ENCODE measurements at regions not wholly inside any gene's neighbourhood (a gene's known extent, or its start where the extent isn't known, plus 50 kb on each side); places are given as distances from the start of the nearest gene placed in this dataset.
"Not testable (repeated sequence)": the region's sequence is repeated elsewhere in the genome, so short reads cannot be mapped to it uniquely, and the experiment has no call there.

DNA sequence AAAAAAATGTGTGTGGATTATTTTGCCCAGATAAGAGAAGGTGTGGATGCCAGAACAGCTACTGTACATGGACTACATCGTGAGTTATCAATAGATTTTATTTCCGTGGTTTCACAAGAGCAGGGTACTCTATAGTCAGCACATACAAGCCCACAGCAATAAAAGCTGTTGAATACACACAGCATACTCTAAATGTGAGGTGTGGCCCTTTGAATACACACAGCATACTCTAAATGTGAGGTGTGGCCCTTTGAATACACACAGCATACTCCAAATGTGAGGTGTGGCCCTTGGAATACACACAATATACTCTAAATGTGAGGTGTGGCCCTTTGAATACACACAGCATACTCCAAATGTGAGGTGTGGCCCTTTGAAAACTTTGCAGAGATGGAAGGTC, 287.4 kb upstream of the ADARB2 start:
- DNase-seq (ENCODE audit: low spot score); H3K4me1 Mint-ChIP-seq; H3K9me3 Mint-ChIP-seq; POLR2A ChIA-PET; H3K27ac Mint-ChIP-seq; H3K4me3 Mint-ChIP-seq; H3K36me3 Mint-ChIP-seq; CTCF ChIA-PET; ATAC-seq: not testable (repeated sequence)
- peaks cover 10% of the 10 kb centered on the region for H3K27me3 Mint-ChIP-seq (ENCODE audit: low read depth)

DNA sequence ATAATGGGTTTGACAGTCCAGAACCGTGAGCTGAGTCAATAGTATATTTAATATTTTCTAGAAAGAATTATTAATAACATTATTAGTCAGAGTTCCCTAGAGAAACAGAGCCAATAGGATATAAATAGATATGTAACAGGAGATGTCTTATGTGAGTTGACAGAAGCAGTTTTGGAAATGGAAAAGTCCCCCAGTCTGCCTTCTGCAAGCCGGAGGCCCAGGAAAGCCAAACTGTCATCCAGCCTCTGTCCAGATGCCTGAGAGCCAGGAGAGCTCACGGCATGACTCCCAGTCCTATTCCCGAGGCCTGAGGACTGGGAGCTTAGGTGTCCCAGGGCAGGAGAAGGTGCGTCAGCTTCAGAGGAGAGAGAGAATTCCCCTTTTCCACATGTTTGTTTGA, 286.4 kb upstream of the ADARB2 start:
- Mint-ChIP-seq H3K4me1 (no peaks in the 10 kb centered on the region), H3K36me3 (no peaks in the 10 kb centered on the region), H3K27me3 (ENCODE audit: low read depth) (peaks cover 12% of the 10 kb centered on the region), H3K9me3 (no peaks in the 10 kb centered on the region), H3K4me3 (no peak overlapping the region), H3K27ac (no peak overlapping the region)
- TF ChIP-seq HMGA2 (CRISPR knock-in tag; IDR thresholded peaks at IDR 0.05) (no peak), NR1H2 (CRISPR knock-in tag; IDR thresholded peaks at IDR 0.05) (no peak), ETV6 (CRISPR knock-in tag; IDR thresholded peaks at IDR 0.05) (no peak), TEAD4 (CRISPR knock-in tag; IDR thresholded peaks at IDR 0.05) (no peak)
- TF ChIP-seq, protein P1, sequence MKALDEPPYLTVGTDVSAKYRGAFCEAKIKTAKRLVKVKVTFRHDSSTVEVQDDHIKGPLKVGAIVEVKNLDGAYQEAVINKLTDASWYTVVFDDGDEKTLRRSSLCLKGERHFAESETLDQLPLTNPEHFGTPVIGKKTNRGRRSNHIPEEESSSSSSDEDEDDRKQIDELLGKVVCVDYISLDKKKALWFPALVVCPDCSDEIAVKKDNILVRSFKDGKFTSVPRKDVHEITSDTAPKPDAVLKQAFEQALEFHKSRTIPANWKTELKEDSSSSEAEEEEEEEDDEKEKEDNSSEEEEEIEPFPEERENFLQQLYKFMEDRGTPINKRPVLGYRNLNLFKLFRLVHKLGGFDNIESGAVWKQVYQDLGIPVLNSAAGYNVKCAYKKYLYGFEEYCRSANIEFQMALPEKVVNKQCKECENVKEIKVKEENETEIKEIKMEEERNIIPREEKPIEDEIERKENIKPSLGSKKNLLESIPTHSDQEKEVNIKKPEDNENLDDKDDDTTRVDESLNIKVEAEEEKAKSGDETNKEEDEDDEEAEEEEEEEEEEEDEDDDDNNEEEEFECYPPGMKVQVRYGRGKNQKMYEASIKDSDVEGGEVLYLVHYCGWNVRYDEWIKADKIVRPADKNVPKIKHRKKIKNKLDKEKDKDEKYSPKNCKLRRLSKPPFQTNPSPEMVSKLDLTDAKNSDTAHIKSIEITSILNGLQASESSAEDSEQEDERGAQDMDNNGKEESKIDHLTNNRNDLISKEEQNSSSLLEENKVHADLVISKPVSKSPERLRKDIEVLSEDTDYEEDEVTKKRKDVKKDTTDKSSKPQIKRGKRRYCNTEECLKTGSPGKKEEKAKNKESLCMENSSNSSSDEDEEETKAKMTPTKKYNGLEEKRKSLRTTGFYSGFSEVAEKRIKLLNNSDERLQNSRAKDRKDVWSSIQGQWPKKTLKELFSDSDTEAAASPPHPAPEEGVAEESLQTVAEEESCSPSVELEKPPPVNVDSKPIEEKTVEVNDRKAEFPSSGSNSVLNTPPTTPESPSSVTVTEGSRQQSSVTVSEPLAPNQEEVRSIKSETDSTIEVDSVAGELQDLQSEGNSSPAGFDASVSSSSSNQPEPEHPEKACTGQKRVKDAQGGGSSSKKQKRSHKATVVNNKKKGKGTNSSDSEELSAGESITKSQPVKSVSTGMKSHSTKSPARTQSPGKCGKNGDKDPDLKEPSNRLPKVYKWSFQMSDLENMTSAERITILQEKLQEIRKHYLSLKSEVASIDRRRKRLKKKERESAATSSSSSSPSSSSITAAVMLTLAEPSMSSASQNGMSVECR (CRISPR knock-in tag; IDR thresholded peaks at IDR 0.05; ENCODE audit: borderline replicate concordance) = no peak
- TF ChIP-seq, protein P2, sequence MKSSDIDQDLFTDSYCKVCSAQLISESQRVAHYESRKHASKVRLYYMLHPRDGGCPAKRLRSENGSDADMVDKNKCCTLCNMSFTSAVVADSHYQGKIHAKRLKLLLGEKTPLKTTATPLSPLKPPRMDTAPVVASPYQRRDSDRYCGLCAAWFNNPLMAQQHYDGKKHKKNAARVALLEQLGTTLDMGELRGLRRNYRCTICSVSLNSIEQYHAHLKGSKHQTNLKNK (CRISPR knock-in tag; IDR thresholded peaks at IDR 0.05) = no peak
- POLR2A ChIA-PET = no interaction called here
- CTCF ChIA-PET = no interaction called here
- DNase-seq (ENCODE audit: low spot score) = no peak
- no peak for ATAC-seq

DNA sequence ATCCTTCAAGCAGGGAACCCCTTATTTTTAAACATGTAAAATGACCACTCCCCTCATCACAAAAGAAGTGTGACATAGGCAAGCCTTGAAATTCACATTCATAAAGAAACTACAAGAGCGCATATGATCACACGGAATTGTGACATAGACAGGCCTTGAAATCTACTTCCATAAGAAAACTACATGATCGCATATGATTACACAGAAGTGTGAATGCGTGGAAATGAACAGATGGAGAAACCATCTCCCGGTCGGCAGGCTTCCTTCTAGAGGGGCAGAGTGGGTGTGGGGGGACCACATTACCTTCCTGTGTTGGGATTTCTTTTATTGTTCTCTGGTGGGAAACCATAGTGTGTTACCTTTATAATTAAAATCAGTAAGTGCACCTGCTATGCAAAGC, 285.1 kb upstream of the ADARB2 start:
- H3K36me3 Mint-ChIP-seq = no peaks in the 10 kb centered on the region
- POLR2A ChIA-PET = no interaction called here
- no peaks in the 10 kb centered on the region for H3K9me3 Mint-ChIP-seq
- CTCF ChIA-PET = no interaction called here
- no peak for TF ChIP-seq ZNF138 (CRISPR knock-in tag; conservative IDR thresholded peaks at IDR 0.05)
- TF ChIP-seq ZNF317 (CRISPR knock-in tag; IDR thresholded peaks at IDR 0.05; ENCODE audit: borderline replicate concordance, low read depth) = no peak
- no peak for TF ChIP-seq HMGA2 (CRISPR knock-in tag; IDR thresholded peaks at IDR 0.05)
- TF ChIP-seq, protein P3, sequence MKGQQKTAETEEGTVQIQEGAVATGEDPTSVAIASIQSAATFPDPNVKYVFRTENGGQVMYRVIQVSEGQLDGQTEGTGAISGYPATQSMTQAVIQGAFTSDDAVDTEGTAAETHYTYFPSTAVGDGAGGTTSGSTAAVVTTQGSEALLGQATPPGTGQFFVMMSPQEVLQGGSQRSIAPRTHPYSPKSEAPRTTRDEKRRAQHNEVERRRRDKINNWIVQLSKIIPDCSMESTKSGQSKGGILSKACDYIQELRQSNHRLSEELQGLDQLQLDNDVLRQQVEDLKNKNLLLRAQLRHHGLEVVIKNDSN (CRISPR knock-in tag; IDR thresholded peaks at IDR 0.05) = no peak
- ATAC-seq (no peak), DNase-seq (ENCODE audit: low spot score) (no peak)
- peaks cover 13% of the 10 kb centered on the region for H3K27me3 Mint-ChIP-seq (ENCODE audit: low read depth)
- H3K4me3 Mint-ChIP-seq = no peak overlapping the region
- no peak overlapping the region for H3K27ac Mint-ChIP-seq
- H3K4me1 Mint-ChIP-seq = no peaks in the 10 kb centered on the region

DNA sequence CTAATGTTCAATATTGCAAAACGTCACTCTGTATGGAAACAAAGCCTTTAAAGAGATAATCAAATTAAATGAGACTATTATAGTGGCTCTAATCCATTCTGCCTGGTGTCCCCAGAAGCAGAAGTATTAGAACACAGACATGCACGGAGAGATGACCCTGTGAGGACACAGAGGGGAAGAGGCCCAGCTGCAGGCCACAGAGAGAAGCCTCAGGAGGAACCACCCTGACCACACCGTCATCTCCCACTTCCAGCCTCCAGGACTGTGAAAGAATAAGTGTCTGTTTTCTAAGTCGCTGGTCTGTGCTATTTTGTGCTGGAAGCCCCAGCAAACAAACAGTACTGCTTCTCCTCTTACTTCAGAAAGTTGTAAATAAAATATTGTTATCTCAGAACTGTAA, 283.5 kb upstream of the ADARB2 start:
- ChIA-PET CTCF (no interaction called here), POLR2A (no interaction called here)
- H3K36me3 Mint-ChIP-seq = no peaks in the 10 kb centered on the region
- no peak for ATAC-seq
- H3K27ac Mint-ChIP-seq = no peak overlapping the region
- H3K4me3 Mint-ChIP-seq = no peak overlapping the region
- TF ChIP-seq, protein P4, sequence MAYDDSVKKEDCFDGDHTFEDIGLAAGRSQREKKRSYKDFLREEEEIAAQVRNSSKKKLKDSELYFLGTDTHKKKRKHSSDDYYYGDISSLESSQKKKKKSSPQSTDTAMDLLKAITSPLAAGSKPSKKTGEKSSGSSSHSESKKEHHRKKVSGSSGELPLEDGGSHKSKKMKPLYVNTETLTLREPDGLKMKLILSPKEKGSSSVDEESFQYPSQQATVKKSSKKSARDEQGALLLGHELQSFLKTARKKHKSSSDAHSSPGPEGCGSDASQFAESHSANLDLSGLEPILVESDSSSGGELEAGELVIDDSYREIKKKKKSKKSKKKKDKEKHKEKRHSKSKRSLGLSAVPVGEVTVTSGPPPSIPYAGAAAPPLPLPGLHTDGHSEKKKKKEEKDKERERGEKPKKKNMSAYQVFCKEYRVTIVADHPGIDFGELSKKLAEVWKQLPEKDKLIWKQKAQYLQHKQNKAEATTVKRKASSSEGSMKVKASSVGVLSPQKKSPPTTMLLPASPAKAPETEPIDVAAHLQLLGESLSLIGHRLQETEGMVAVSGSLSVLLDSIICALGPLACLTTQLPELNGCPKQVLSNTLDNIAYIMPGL (CRISPR knock-in tag; IDR thresholded peaks at IDR 0.05) = no peak
- no peak for TF ChIP-seq NFYB (CRISPR knock-in tag; conservative IDR thresholded peaks at IDR 0.05; ENCODE audit: low read depth)
- TF ChIP-seq, protein P5, sequence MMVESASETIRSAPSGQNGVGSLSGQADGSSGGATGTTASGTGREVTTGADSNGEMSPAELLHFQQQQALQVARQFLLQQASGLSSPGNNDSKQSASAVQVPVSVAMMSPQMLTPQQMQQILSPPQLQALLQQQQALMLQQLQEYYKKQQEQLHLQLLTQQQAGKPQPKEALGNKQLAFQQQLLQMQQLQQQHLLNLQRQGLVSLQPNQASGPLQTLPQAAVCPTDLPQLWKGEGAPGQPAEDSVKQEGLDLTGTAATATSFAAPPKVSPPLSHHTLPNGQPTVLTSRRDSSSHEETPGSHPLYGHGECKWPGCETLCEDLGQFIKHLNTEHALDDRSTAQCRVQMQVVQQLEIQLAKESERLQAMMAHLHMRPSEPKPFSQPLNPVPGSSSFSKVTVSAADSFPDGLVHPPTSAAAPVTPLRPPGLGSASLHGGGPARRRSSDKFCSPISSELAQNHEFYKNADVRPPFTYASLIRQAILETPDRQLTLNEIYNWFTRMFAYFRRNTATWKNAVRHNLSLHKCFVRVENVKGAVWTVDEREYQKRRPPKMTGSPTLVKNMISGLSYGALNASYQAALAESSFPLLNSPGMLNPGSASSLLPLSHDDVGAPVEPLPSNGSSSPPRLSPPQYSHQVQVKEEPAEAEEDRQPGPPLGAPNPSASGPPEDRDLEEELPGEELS (CRISPR knock-in tag; IDR thresholded peaks at IDR 0.05) = no peak
- no peaks in the 10 kb centered on the region for H3K4me1 Mint-ChIP-seq
- no peaks in the 10 kb centered on the region for H3K9me3 Mint-ChIP-seq
- peaks cover 13% of the 10 kb centered on the region for H3K27me3 Mint-ChIP-seq (ENCODE audit: low read depth)
- no peak for DNase-seq (ENCODE audit: low spot score)
